ENCODE measurements at regions not wholly inside any gene's neighbourhood (a gene's known extent, or its start where the extent isn't known, plus 50 kb on each side); places are given as distances from the start of the nearest gene placed in this dataset.

GRCh38 chr13:105251293-105251692 lies 1284.2 kb downstream of the EFNB2 start:
- no peak for DNase-seq

GRCh38 chr13:105247830-105248229 lies 1287.6 kb downstream of the EFNB2 start:
- DNase-seq, result no peak

GRCh38 chr13:105240371-105240770 lies 1295.1 kb downstream of the EFNB2 start:
- DNase-seq, result no peak

- no peak for DNase-seq
Observed at GRCh38 chr13:105232439-105232838, 1303.0 kb downstream of the EFNB2 start.

GRCh38 chr13:105232006-105232405 lies 1303.5 kb downstream of the EFNB2 start:
- no peak for DNase-seq

GRCh38 chr13:105231579-105231978 lies 1303.9 kb downstream of the EFNB2 start:
- DNase-seq, result no peak

GRCh38 chr13:105220881-105221280 lies 1314.6 kb downstream of the EFNB2 start:
- no peak for DNase-seq

- no peak for DNase-seq
Observed at GRCh38 chr13:105220063-105220462, 1315.4 kb downstream of the EFNB2 start.

- DNase-seq, result no peak
Observed at GRCh38 chr13:105219651-105220050, 1315.8 kb downstream of the EFNB2 start.

GRCh38 chr13:105213512-105213911 lies 1322.0 kb downstream of the EFNB2 start:
- DNase-seq, result no peak

GRCh38 chr13:105207572-105208293 lies 1327.7 kb downstream of the EFNB2 start:
- DNase-seq, result no peak

- DNase-seq, result no peak
Observed at GRCh38 chr13:105202354-105202753, 1333.1 kb downstream of the EFNB2 start.

GRCh38 chr13:105201351-105201750 lies 1334.1 kb downstream of the EFNB2 start:
- no peak for DNase-seq

GRCh38 chr13:105200181-105200580 lies 1335.3 kb downstream of the EFNB2 start:
- no peak for DNase-seq

- DNase-seq, result no peak
Observed at GRCh38 chr13:105196052-105196451, 1339.4 kb downstream of the EFNB2 start.

GRCh38 chr13:105193026-105193425 lies 1342.4 kb downstream of the EFNB2 start:
- no peak for DNase-seq

- DNase-seq, result no peak
Observed at GRCh38 chr13:105184201-105184600, 1351.3 kb downstream of the EFNB2 start.

- no peak for DNase-seq
Observed at GRCh38 chr13:105177265-105177900, 1358.1 kb downstream of the EFNB2 start.

GRCh38 chr13:105170438-105170837 lies 1365.0 kb downstream of the EFNB2 start:
- DNase-seq, result no peak

- no peak for DNase-seq
Observed at GRCh38 chr13:105168295-105168694, 1367.2 kb downstream of the EFNB2 start.

GRCh38 chr13:105167385-105167784 lies 1368.1 kb downstream of the EFNB2 start:
- no peak for DNase-seq

- DNase-seq, result no peak
Observed at GRCh38 chr13:105165449-105166125, 1369.9 kb downstream of the EFNB2 start.

- DNase-seq, result no peak
Observed at GRCh38 chr13:105159841-105160240, 1375.6 kb downstream of the EFNB2 start.

GRCh38 chr13:105153611-105154010 lies 1381.9 kb downstream of the EFNB2 start:
- DNase-seq, result no peak
